GM08714 (cell line): ENCODE measurements at regions not wholly inside any gene's neighbourhood (a gene's known extent, or its start where the extent isn't known, plus 50 kb on each side); places are given as distances from the start of the nearest gene placed in this dataset.

Experiments used
- H3K4me3 ChIP-seq: fragments of 200-500 bp; sonication (Bioruptor generic); 2 replicates; pipeline ENCODE4 v1.5.1; 2014; ENCODE audit warnings: mild to moderate bottlenecking, low read length, inconsistent platforms
- ZNF274 ChIP-seq: IDR thresholded peaks from 2 replicates; pipeline ENCODE4 v1.6.1; 2012; ENCODE audit warnings: mild to moderate bottlenecking, low read depth, low read length

DNA sequence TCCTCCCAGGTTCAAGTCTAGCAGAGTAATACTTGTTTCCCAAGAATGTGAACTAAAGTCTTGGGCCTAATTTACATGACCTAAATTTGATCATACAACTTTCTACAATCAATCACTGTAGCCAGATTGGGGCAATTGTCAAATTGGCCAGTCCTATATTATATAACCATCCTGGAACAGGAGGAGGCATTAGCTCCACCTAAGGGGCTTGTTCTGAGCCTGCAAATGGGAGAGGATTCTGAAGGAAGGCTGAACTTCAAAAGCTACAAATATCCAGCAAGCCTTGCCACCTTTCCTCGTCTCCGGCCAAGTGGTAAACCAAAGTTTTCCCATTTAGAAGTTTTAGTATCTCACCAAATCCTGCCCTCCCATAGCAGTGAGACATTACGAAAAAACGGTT, 1289.6 kb upstream of the TENM3 start:
- TF ChIP-seq ZNF274: no peak

DNA sequence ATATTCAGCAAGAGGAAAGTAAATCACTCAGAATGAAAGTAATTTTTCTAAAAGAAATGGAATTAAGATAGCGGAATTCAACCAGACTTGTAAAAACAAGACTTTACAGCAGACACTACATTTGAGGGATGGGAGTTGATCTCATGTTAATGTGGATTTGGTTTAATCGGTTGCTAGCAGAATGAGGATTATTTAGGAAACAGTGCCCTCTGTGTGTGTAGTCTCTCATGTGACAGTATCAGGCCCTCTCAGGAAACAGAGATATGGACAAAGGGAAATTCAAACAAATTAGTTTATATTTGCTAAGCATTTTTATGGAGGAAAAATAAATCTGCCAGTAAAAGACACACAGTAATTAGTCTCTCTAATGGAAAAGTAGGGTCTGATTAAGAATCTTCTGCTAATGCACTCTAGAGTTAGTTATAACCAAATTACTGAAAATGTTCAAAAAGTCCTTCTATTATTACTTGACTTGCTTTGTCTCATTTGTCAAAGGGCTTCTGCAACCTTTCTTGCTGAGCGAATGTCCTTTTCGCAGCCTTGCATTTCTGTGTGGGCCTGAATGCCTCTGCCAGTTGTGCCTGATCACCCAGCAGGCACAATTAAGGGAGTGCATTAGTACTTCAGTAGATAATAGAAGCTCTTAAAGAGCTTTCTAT, 1282.3 kb upstream of the TENM3 start:
- no peak for TF ChIP-seq ZNF274
- H3K4me3 ChIP-seq: no peak overlapping the region

More for the DNA sequence above, 1289.6 kb upstream of the TENM3 start:
- H3K4me3 ChIP-seq: no peak overlapping the region

GRCh38 chr4:180962268-180962667, 1280.9 kb upstream of the TENM3 start:
- TF ChIP-seq ZNF274: no peak

GRCh38 chr4:180966312-180966711, 1276.9 kb upstream of the TENM3 start:
- TF ChIP-seq ZNF274: no peak
- H3K4me3 ChIP-seq: no peak overlapping the region

More at GRCh38 chr4:180962268-180962667, 1280.9 kb upstream of the TENM3 start:
- H3K4me3 ChIP-seq: no peak overlapping the region

DNA sequence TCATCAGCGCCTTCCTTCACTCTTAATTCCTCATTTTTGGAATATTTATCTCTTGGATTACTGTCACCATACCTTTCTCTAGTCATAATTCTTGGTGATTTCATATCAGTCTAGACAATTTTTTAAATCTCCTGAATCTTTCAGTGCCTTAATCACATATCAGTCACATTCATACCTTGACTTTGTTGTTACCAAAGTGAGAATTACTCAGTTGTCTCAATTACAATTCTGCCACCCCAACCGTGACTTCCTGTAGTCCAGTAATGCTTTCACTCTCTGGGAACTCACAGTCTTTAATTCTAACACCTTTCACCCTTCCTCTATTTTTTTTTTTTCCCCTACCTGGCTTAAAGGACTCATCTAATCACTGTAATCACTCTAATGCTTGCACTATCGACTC, 1275.3 kb upstream of the TENM3 start:
- TF ChIP-seq ZNF274: no peak
- no peak overlapping the region for H3K4me3 ChIP-seq

DNA sequence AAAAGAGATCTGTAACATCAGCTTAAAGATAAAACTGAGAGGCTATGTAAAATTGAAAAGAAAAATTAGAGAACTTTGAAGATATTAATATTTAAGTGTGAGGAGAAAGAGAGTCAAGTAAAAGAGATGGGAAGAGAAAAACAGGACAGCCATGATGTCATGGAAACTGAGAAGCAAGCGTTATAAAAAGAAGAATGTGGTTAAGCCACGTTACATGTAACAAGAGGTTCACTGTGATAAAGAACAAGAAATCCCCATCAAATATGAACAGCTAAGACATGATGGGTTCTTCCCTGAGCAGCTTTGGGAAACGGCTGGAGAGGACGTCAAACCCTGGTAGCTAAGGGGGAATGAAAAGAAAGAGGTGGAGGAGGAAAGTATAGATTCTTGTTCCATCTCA, 1269.3 kb upstream of the TENM3 start:
- no peak for TF ChIP-seq ZNF274

GRCh38 chr4:180990931-180991330, 1252.3 kb upstream of the TENM3 start:
- H3K4me3 ChIP-seq: no peak overlapping the region
- TF ChIP-seq ZNF274: no peak

More for the DNA sequence above, 1269.3 kb upstream of the TENM3 start:
- H3K4me3 ChIP-seq: no peak overlapping the region

DNA sequence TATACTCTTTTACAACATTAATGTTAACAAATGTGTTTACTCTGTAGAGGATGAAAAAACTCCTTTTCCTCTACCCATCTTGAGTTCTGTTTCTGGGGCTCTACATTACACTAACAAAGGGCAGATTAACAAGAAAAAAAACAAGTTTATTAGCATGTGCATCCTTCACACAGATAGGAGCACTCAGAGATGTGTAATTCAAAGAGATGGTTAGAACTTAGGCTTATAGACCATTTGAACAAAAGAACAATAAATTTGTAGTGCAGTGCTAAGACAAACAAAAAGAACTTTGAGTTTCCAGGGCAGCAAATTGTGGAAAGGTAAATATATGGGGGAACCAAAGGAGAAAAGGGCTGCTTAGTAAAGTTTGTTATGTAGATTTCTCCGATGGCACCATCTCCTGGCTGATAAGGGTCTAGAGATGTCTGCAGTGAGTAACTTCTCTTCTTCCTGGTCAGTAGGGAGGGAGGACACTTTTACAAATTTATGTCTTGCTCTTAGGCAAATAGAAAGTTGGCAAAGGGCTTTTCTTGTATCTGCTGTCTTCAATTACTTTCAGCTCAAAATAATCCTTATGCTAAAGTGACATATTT, 1249.9 kb upstream of the TENM3 start:
- H3K4me3 ChIP-seq: no peak overlapping the region
- TF ChIP-seq ZNF274: no peak

- TF ChIP-seq ZNF274: no peak
Measured at GRCh38 chr4:180994722-180995121, 1248.5 kb upstream of the TENM3 start.

DNA sequence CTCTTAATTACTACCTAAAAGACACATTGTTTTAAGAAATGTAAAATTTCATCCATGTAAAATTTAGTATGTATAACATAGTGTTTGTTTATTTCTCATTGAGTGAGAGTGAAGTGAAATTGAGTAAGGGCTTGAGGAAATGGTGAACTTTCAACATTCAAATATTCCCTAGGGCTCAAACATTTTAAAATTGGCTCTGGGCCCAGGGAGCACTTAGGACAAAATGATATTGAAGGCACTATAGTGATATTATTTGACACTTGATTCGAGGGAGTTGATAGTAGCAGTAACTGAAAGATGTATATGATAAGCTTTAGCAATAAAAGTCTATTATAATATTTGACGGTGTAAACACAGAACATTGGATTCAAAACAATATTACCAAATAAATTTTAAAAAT, 1244.0 kb upstream of the TENM3 start:
- TF ChIP-seq ZNF274: no peak
- H3K4me3 ChIP-seq: no peak overlapping the region

More at GRCh38 chr4:180994722-180995121, 1248.5 kb upstream of the TENM3 start:
- H3K4me3 ChIP-seq: no peak overlapping the region

DNA sequence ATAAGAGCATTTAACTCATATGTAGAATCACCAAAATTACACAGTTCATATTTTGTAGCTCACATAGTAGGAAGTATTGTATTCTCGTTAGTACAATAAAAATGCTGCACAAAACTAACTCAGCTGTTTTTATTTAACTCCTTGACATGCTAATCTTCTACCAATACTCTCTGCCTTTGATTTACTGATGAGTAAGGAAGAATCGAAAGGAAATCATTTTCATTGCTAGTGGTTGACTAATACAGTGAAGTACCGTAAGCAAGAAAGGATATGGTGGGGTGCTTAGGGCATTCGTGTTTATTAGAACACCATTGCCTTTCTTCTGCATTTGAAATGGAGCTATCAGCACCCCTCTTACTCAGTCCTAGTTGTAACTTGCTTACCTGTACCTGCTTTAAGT, 1239.1 kb upstream of the TENM3 start:
- TF ChIP-seq ZNF274: no peak
- H3K4me3 ChIP-seq: no peak overlapping the region

DNA sequence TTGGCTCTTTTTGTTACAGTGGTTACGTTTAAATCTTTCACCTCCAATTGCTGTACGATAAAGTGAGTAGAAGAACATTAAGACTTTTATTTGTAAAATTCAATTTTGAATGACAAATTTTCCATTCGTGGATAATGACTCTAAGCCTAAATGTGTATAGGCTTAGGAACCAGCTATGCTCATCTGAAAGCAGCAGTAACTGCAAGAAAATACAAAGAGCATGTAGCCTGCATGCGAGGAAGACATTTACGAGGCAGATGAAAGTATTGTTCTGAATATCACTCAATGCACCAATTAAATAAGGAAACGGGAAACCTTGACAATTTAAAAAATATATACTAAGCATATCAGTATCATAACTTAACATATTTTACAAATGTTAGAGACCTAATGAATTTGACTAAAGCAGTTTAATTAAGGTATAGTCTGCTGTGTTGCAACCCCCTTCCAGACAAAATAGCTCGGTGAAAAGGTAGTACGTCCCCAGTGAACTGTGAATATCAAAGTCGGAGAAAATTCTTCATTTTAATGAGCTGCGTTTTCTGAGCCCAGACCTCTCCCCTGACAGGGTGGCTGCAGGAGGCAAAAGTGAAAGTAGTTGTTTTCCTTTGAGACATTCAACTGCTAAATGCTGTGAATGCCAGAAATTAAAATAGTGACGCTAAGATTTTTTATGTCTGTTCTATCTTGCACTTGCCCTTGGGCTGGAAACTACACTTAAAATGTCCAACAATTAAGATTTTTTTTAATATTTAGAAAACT, 1236.5 kb upstream of the TENM3 start:
- no peak for TF ChIP-seq ZNF274
- no peak overlapping the region for H3K4me3 ChIP-seq

- no peak overlapping the region for H3K4me3 ChIP-seq
- no peak for TF ChIP-seq ZNF274
Measured at GRCh38 chr4:181007751-181008150, 1235.5 kb upstream of the TENM3 start.

GRCh38 chr4:181008164-181008563, 1235.0 kb upstream of the TENM3 start:
- no peak for TF ChIP-seq ZNF274

GRCh38 chr4:181013162-181013561, 1230.0 kb upstream of the TENM3 start:
- H3K4me3 ChIP-seq: no peak overlapping the region
- no peak for TF ChIP-seq ZNF274

More at GRCh38 chr4:181008164-181008563, 1235.0 kb upstream of the TENM3 start:
- H3K4me3 ChIP-seq: no peak overlapping the region
